HG03354 (cell line): ENCODE measurements at regions not wholly inside any gene's neighbourhood (a gene's known extent, or its start where the extent isn't known, plus 50 kb on each side); places are given as distances from the start of the nearest gene placed in this dataset.

Experiments
- ATAC-seq: cut with Tn5 transposase; IDR thresholded peaks from one replicate; pipeline ENCODE4 v1.9.1; 2021; ENCODE audit warnings: mild to moderate bottlenecking; ENCODE audit not compliant: unreplicated experiment, poor library complexity, severe bottlenecking

GRCh38 chr4:163846008-163846407 is 351.5 kb downstream of the TMA16 start:
- ATAC-seq = no peak

- ATAC-seq = no peak
Observed at GRCh38 chr4:163852246-163852645, 357.8 kb downstream of the TMA16 start.

- ATAC-seq = no peak
Observed at GRCh38 chr4:163857903-163858302, 363.4 kb downstream of the TMA16 start.

- ATAC-seq = no peak
Observed at GRCh38 chr4:163858515-163858914, 364.0 kb downstream of the TMA16 start.

- no peak for ATAC-seq
Observed at GRCh38 chr4:163863082-163863481, 368.6 kb downstream of the TMA16 start.

- ATAC-seq = no peak
Observed at GRCh38 chr4:163865010-163865409, 370.5 kb downstream of the TMA16 start.

- peak; percentile 47 for ATAC-seq
Observed at GRCh38 chr4:163866728-163867315, 372.3 kb downstream of the TMA16 start.

GRCh38 chr4:163868445-163868844 is 374.0 kb downstream of the TMA16 start:
- no peak for ATAC-seq

- no peak for ATAC-seq
Observed at GRCh38 chr4:163871078-163871477, 376.6 kb downstream of the TMA16 start.

GRCh38 chr4:163875327-163875726 is 380.8 kb downstream of the TMA16 start:
- no peak for ATAC-seq

- ATAC-seq = no peak
Observed at GRCh38 chr4:163878336-163879121, 384.0 kb downstream of the TMA16 start.

- no peak for ATAC-seq
Observed at GRCh38 chr4:163892417-163892816, 397.9 kb downstream of the TMA16 start.

- ATAC-seq = no peak
Observed at GRCh38 chr4:163895378-163896005, 401.0 kb downstream of the TMA16 start.

GRCh38 chr4:163901319-163901718 is 406.8 kb downstream of the TMA16 start:
- ATAC-seq = no peak

GRCh38 chr4:163902417-163902816 is 407.9 kb downstream of the TMA16 start:
- ATAC-seq = no peak

- ATAC-seq = no peak
Observed at GRCh38 chr4:163911891-163912290, 417.4 kb downstream of the TMA16 start.

GRCh38 chr4:163913571-163913970 is 419.1 kb downstream of the TMA16 start:
- ATAC-seq = no peak

GRCh38 chr4:163915896-163916295 is 421.4 kb downstream of the TMA16 start:
- ATAC-seq = no peak

- ATAC-seq = no peak
Observed at GRCh38 chr4:163920426-163920825, 425.9 kb downstream of the TMA16 start.

- ATAC-seq = no peak
Observed at GRCh38 chr4:163922302-163922701, 427.8 kb downstream of the TMA16 start.

- no peak for ATAC-seq
Observed at GRCh38 chr4:163923092-163923491, 428.6 kb downstream of the TMA16 start.
